BLaER1 (cell line): ENCODE measurements at regions not wholly inside any gene's neighbourhood (a gene's known extent, or its start where the extent isn't known, plus 50 kb on each side); places are given as distances from the start of the nearest gene placed in this dataset.

Experiments
- H3K27ac ChIP-seq: shearing (Covaris generic); formaldehyde crosslinking; 2 replicates; pipeline ENCODE4 v1.8.1; 2022
- H3K27me3 ChIP-seq: shearing (Covaris generic); formaldehyde crosslinking; 2 replicates; pipeline ENCODE4 v1.8.1; 2022
- H3K36me3 ChIP-seq: shearing (Covaris generic); formaldehyde crosslinking; 2 replicates; pipeline ENCODE4 v1.8.1; 2022
- H3K4me1 ChIP-seq: shearing (Covaris generic); formaldehyde crosslinking; 2 replicates; pipeline ENCODE4 v1.8.1; 2022
- H3K4me2 ChIP-seq: shearing (Covaris generic); formaldehyde crosslinking; 2 replicates; pipeline ENCODE4 v1.8.1; 2022
- H3K4me3 ChIP-seq: shearing (Covaris generic); formaldehyde crosslinking; 2 replicates; pipeline ENCODE4 v1.8.1; 2022
- H3K9ac ChIP-seq: shearing (Covaris generic); formaldehyde crosslinking; 2 replicates; pipeline ENCODE4 v1.8.1; 2022
- H3K9me3 ChIP-seq: shearing (Covaris generic); formaldehyde crosslinking; 2 replicates; pipeline ENCODE4 v1.8.1; 2022
- H4K20me1 ChIP-seq: shearing (Covaris generic); formaldehyde crosslinking; 2 replicates; pipeline ENCODE4 v1.8.1; 2022
- Cebpa-rat ChIP-seq: shearing (Covaris generic); IDR thresholded peaks from 2 replicates; pipeline ENCODE4 v1.8.1; 2022

DNA sequence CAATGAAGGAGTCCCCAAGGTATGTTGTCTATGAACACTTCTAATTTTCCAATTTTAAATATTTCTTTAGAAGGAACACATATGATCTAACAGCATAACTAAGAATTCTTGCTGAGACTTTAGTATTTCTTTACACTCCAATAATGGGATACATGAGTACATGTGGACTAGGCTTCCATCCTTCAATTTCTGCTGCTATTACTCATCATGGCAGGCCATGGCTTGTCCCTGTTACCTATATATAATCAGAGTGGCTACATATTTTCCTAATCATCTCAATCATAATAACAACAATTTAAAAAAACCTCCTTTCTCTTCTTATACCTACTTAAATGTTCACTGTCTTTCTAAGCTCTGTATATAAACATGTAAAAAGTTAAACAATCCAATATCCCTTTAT is 60.3 kb upstream of the TAC1 start:
- no peak overlapping the region for H3K9ac ChIP-seq
- H3K27me3 ChIP-seq = no peaks in the 10 kb centered on the region
- no peak overlapping the region for H3K4me3 ChIP-seq
- H4K20me1 ChIP-seq = no peaks in the 10 kb centered on the region
- no peaks in the 10 kb centered on the region for H3K4me1 ChIP-seq
- no peak overlapping the region for H3K4me2 ChIP-seq
- no peak for TF ChIP-seq Cebpa-rat
- no peaks in the 10 kb centered on the region for H3K9me3 ChIP-seq
- H3K36me3 ChIP-seq = no peaks in the 10 kb centered on the region
- no peak overlapping the region for H3K27ac ChIP-seq

DNA sequence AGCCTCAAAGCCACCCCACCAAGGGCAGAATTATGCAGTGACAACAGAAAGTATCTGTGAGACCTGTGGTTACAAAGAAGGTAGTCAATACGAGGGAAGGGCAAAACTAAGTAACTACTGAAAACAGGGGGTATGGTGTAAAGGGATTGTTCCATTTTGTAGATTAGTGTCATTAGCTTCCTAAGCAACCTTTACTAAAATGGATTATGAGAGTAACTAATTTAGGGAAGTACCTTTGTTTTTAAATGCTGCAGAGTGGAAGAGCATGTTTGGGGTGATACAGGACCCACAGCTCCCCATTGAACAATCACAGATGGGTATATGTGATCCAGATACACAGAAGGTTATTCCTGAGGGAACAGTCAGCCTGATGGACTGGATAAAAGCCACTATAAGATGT is 51.3 kb upstream of the TAC1 start:
- no peaks in the 10 kb centered on the region for H3K27me3 ChIP-seq
- no peak for TF ChIP-seq Cebpa-rat
- H3K4me3 ChIP-seq = no peak overlapping the region

More for the DNA sequence above, 51.3 kb upstream of the TAC1 start:
- no peak overlapping the region for H3K9ac ChIP-seq
- no peak overlapping the region for H3K27ac ChIP-seq
- no peaks in the 10 kb centered on the region for H4K20me1 ChIP-seq
- no peak overlapping the region for H3K4me2 ChIP-seq
- no peaks in the 10 kb centered on the region for H3K9me3 ChIP-seq
- H3K4me1 ChIP-seq = no peaks in the 10 kb centered on the region
- no peaks in the 10 kb centered on the region for H3K36me3 ChIP-seq
